A549 (cell line): ENCODE measurements at regions not wholly inside any gene's neighbourhood (a gene's known extent, or its start where the extent isn't known, plus 50 kb on each side); places are given as distances from the start of the nearest gene placed in this dataset.

Source experiments
- ATAC-seq, 2 experiments: fragments of 200-7000 bp in 1 of 2; fragments of >200 bp in 1 of 2; cut with Nextera tagmentation in 1 of 2; cut with Tn5 transposase in 1 of 2; 3 replicates each; pipeline versions ENCODE4 v1.8.0 to v1.9.1; 2018 to 2020; ENCODE audit warnings: mild to moderate bottlenecking in 1 of 2, moderate library complexity in 1 of 2
- CTCF ChIA-PET: fragments of 300-600 bp; sonication (Branson Sonifier 250); formaldehyde crosslinking; extraction: SDS; loops from one replicate; lab custom pipeline; 2021; ENCODE audit warnings: antibody characterized with exemption, inconsistent platforms; lab: Yijun Ruan, JAX
- POLR2A ChIA-PET: fragments of 350-600 bp; formaldehyde crosslinking; extraction: SDS; loops from one replicate; lab custom pipeline; 2021; ENCODE audit warnings: antibody characterized with exemption, inconsistent platforms; lab: Yijun Ruan, JAX
- DNase-seq, 2 experiments: peaks; one replicate each; pipeline versions ENCODE4 v3.0.0 to v3.0.0-alpha.2; 2011 to 2016; ENCODE audit warnings: low read depth in 1 of 2, low spot score in 1 of 2
- FAIRE-seq: peaks from 2 replicates; lab custom pipeline; 2011; peaks lifted over from hg19 to GRCh38; lab: Jason Lieb, UNC
- H3K27ac ChIP-seq, 2 experiments: fragments of >200 bp; sonication (Bioruptor Twin); formaldehyde crosslinking; 3 replicates each; pipeline ENCODE4 v1.5.1; 2016 to 2017
- H3K4me1 ChIP-seq: fragments of >200 bp; sonication (Bioruptor Twin); formaldehyde crosslinking; 3 replicates; pipeline ENCODE4 v1.6.1; 2016
- H3K4me2 ChIP-seq: fragments of >200 bp; sonication (Bioruptor Twin); formaldehyde crosslinking; 3 replicates; pipeline ENCODE4 v1.6.1; 2016
- H3K4me3 ChIP-seq: fragments of >200 bp; sonication (Bioruptor Twin); formaldehyde crosslinking; 3 replicates; pipeline ENCODE4 v1.5.1; 2016
- H3K9me3 ChIP-seq: fragments of >200 bp; sonication (Bioruptor Twin); formaldehyde crosslinking; 3 replicates; pipeline ENCODE4 v1.6.1; 2016
- CBX2 ChIP-seq: fragments of 200-600 bp; sonication (generic); IDR thresholded peaks from 2 replicates; pipeline ENCODE4 v1.6.1; 2016; ENCODE audit warnings: low read depth, mild to moderate bottlenecking, borderline replicate concordance
- CHD4 ChIP-seq: fragments of 200-600 bp; sonication (generic); IDR thresholded peaks from 2 replicates; pipeline ENCODE4 v1.6.1; 2016; ENCODE audit warnings: antibody characterized with exemption, mild to moderate bottlenecking, borderline replicate concordance
- FOSB ChIP-seq: fragments of 250-450 bp; sonication (Bioruptor Pico); IDR thresholded peaks from 2 replicates; pipeline ENCODE4 v1.5.0; 2020; ENCODE audit warnings: mild to moderate bottlenecking, moderate library complexity
- GATA3 ChIP-seq: IDR thresholded peaks from 2 replicates; pipeline ENCODE4 v1.6.1; 2012; ENCODE audit warnings: borderline replicate concordance
- HOXA7 ChIP-seq: fragments of 250-450 bp; sonication (Bioruptor Pico); IDR thresholded peaks from 2 replicates; pipeline ENCODE4 v1.5.0; 2020; ENCODE audit warnings: mild to moderate bottlenecking, moderate library complexity
- HOXB5 ChIP-seq: fragments of 250-450 bp; sonication (Bioruptor Pico); IDR thresholded peaks from 2 replicates; pipeline ENCODE4 v1.5.0; 2020; ENCODE audit warnings: mild to moderate bottlenecking, moderate library complexity
- NFE2L2 ChIP-seq: fragments of 150-350 bp; conservative IDR thresholded peaks from 2 replicates; pipeline ENCODE4 v1.6.1; 2014; ENCODE audit warnings: low read length
- NPAS2 ChIP-seq: fragments of 250-450 bp; sonication (Bioruptor Pico); IDR thresholded peaks from 2 replicates; pipeline ENCODE4 v1.8.0; 2022; ENCODE audit warnings: mild to moderate bottlenecking, moderate library complexity, borderline replicate concordance
- NR3C1 ChIP-seq: fragments of >200 bp; sonication (Bioruptor Twin); formaldehyde crosslinking; IDR thresholded peaks from 3 replicates; pipeline ENCODE4 v1.6.1; 2017
- PHF8 ChIP-seq: fragments of 200-600 bp; sonication (generic); IDR thresholded peaks from 2 replicates; pipeline ENCODE4 v1.6.1; 2016; ENCODE audit warnings: low read depth, mild to moderate bottlenecking, antibody characterized with exemption, moderate library complexity, borderline replicate concordance
- POLR2A ChIP-seq: IDR thresholded peaks from 2 replicates; pipeline ENCODE4 v1.6.1; 2012; ENCODE audit warnings: mild to moderate bottlenecking, low read length
- POLR2AphosphoS2 ChIP-seq: conservative IDR thresholded peaks from 2 replicates; pipeline ENCODE4 v1.6.1; 2012; ENCODE audit warnings: low read length, improper control_type of control experiment, inconsistent platforms
- RNF2 ChIP-seq: fragments of 200-600 bp; sonication (generic); IDR thresholded peaks from 2 replicates; pipeline ENCODE4 v1.6.1; 2016; ENCODE audit warnings: low read depth, mild to moderate bottlenecking, antibody characterized with exemption, moderate library complexity, borderline replicate concordance
- SREBF2 ChIP-seq: fragments of 450-650 bp; IDR thresholded peaks from 2 replicates; pipeline ENCODE4 v1.6.1; 2014; ENCODE audit warnings: mild to moderate bottlenecking, moderate library complexity
- TFCP2L1 ChIP-seq: fragments of 250-450 bp; sonication (Bioruptor Pico); IDR thresholded peaks from 2 replicates; pipeline ENCODE4 v1.5.0; 2021; ENCODE audit warnings: mild to moderate bottlenecking
- TP53 ChIP-seq: fragments of 250-450 bp; sonication (Bioruptor Pico); IDR thresholded peaks from 2 replicates; pipeline ENCODE4 v1.5.0; 2021; ENCODE audit warnings: mild to moderate bottlenecking, moderate library complexity
- ZC3H11A ChIP-seq: fragments of 450-650 bp; IDR thresholded peaks from 2 replicates; pipeline ENCODE4 v1.6.1; 2014; ENCODE audit warnings: antibody characterized with exemption, mild to moderate bottlenecking
- WGBS: methylation state at CpG from one replicate; pipeline ENCODE4 v1.1.6; 2017; ENCODE audit errors: missing lambda C conversion rate; 5-methylcytosine and 5-hydroxymethylcytosine counted together
- TF ChIP-seq, protein P1 (sequence below): fragments of 250-450 bp; sonication (Bioruptor Pico); IDR thresholded peaks from 2 replicates; pipeline ENCODE4 v1.5.0; 2020; ENCODE audit warnings: low read depth, mild to moderate bottlenecking, moderate library complexity
- TF ChIP-seq, protein P2 (sequence below): fragments of >200 bp; sonication (Bioruptor Twin); formaldehyde crosslinking; IDR thresholded peaks from 3 replicates; pipeline ENCODE4 v1.6.1; 2016
- TF ChIP-seq, protein P3 (sequence below): fragments of >200 bp; sonication (Bioruptor Twin); formaldehyde crosslinking; IDR thresholded peaks from 2 replicates; pipeline ENCODE4 v1.6.1; 2016
- TF ChIP-seq, protein P4 (sequence below): IDR thresholded peaks from 2 replicates; pipeline ENCODE4 v1.6.1; 2012; ENCODE audit warnings: low read depth, borderline replicate concordance

DNA sequence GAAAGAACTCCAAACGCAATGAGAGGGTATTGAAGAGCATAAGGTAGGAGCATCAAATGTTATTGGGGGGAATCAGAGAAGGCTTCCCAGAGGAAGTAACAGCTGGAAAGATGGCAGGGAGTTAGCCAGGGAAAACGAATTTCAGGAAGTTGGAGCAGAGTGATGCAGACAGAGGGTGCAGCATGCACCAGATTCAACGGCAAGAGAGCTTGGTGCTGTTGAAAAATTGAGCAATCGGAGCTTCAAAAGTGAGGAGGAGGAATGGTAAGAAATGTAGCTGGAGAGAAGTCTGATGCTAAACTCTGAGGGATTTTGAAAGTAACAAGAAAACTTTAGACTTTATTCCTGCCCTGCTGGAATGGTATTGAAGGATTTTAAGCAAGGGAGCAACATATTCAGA lies 541.0 kb upstream of the LMCD1 start:
- ChIA-PET POLR2A (no interaction called here), CTCF (interaction anchor here (1.0 kb wide), 1 partner anchor 8 kb away, joined by 3 read pairs; no protein-coding TSS in a partner anchor)
- Histone ChIP-seq H3K4me3 (no peak overlapping the region), H3K27ac (no peak overlapping the region), H3K4me1 (no peaks in the 10 kb centered on the region), H3K9me3 (no peaks in the 10 kb centered on the region), H3K4me2 (no peak overlapping the region)
- ATAC-seq (no peak), FAIRE-seq (no peak), DNase-seq (no peak)
- 28% methylated on average over 4 of the region's 4 CpGs for WGBS
- TF ChIP-seq RNF2 (no peak), CHD4 (no peak), ZC3H11A (no peak), HOXA7 (no peak)

DNA sequence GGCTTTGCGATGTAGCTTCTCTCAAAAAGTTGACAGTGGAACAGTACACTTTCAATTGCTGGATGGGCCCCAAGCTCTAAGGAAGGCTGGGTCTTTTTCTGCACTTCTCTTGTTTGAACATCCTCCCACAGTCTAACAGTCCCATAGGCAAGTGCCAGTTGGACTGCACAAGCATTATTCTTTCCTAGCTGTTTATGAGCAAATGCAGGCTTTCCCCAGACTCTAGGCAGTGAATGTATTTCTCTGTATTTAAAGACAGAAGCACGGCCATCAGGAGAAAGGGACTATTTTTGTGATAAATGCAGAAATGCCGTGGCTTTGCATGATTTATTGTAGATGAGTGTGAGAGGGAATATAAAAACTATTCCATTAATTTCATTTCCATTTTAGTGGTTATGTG lies 539.3 kb upstream of the LMCD1 start:
- POLR2A ChIA-PET, result no interaction called here
- H3K4me3 ChIP-seq, result no peak overlapping the region
- no peak overlapping the region for H3K27ac ChIP-seq
- no peak overlapping the region for H3K4me2 ChIP-seq
- FAIRE-seq (no peak), DNase-seq (no peak), ATAC-seq (no peak)
- 4% methylated on average over 3 of the region's 3 CpGs for WGBS
- H3K9me3 ChIP-seq, result no peaks in the 10 kb centered on the region
- TF ChIP-seq, protein P1, sequence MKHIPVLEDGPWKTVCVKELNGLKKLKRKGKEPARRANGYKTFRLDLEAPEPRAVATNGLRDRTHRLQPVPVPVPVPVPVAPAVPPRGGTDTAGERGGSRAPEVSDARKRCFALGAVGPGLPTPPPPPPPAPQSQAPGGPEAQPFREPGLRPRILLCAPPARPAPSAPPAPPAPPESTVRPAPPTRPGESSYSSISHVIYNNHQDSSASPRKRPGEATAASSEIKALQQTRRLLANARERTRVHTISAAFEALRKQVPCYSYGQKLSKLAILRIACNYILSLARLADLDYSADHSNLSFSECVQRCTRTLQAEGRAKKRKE, result no peak
- TF ChIP-seq HOXB5 (no peak), POLR2A (no peak), FOSB (CRISPR knock-in tag) (no peak), NR3C1 (no peak), GATA3 (no peak), TP53 (CRISPR knock-in tag) (no peak), SREBF2 (no peak), NPAS2 (CRISPR knock-in tag) (no peak), POLR2AphosphoS2 (no peak), PHF8 (no peak)
- TF ChIP-seq, protein P2, sequence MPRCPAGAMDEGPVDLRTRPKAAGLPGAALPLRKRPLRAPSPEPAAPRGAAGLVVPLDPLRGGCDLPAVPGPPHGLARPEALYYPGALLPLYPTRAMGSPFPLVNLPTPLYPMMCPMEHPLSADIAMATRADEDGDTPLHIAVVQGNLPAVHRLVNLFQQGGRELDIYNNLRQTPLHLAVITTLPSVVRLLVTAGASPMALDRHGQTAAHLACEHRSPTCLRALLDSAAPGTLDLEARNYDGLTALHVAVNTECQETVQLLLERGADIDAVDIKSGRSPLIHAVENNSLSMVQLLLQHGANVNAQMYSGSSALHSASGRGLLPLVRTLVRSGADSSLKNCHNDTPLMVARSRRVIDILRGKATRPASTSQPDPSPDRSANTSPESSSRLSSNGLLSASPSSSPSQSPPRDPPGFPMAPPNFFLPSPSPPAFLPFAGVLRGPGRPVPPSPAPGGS, result no peak
- TF ChIP-seq, protein P3, sequence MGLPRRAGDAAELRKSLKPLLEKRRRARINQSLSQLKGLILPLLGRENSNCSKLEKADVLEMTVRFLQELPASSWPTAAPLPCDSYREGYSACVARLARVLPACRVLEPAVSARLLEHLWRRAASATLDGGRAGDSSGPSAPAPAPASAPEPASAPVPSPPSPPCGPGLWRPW, result no peak
- no peaks in the 10 kb centered on the region for H3K4me1 ChIP-seq
- CTCF ChIA-PET, result no interaction called here

DNA sequence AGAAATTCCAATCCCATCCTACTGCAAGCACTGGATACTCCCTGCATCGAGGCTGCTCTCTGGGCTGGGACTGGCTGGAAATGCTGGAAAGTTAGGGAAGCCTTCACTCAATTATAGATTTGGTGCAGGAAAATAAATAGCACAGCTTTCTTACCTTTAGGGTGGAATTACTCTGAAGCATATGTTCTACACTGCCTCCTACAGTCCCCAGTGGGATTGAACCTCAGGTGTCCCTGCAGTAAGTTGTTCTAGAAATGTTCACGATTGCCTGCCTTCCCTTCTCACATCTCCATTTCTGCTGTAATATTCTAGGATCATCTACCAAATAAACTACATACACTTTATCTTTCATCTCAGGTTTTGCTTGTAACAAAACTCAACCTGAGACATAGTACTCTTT lies 536.7 kb upstream of the LMCD1 start:
- Histone ChIP-seq H3K9me3 (no peaks in the 10 kb centered on the region), H3K4me2 (no peak overlapping the region), H3K4me1 (no peaks in the 10 kb centered on the region), H3K27ac (no peak overlapping the region), H3K4me3 (no peak overlapping the region)
- ChIA-PET POLR2A (no interaction called here), CTCF (no interaction called here)
- TF ChIP-seq POLR2AphosphoS2 (no peak), NFE2L2 (no peak), TFCP2L1 (CRISPR knock-in tag) (no peak), SREBF2 (no peak), FOSB (CRISPR knock-in tag) (no peak), CBX2 (no peak)
- TF ChIP-seq, protein P4, sequence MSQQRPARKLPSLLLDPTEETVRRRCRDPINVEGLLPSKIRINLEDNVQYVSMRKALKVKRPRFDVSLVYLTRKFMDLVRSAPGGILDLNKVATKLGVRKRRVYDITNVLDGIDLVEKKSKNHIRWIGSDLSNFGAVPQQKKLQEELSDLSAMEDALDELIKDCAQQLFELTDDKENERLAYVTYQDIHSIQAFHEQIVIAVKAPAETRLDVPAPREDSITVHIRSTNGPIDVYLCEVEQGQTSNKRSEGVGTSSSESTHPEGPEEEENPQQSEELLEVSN, result no peak
- WGBS, result 0% methylated on average over 2 of the region's 2 CpGs
- no peak for DNase-seq
- no peak for FAIRE-seq
- no peak for ATAC-seq
